Mesodermal cell (in vitro differentiated cells): ENCODE measurements at regions not wholly inside any gene's neighbourhood (a gene's known extent, or its start where the extent isn't known, plus 50 kb on each side); places are given as distances from the start of the nearest gene placed in this dataset.

ENCODE experiments used
- H3K27ac ChIP-seq: 2 replicates; pipeline ENCODE4 v1.7.0; 2013; ENCODE audit warnings: mild to moderate bottlenecking, low read depth, low read length, moderate library complexity; ENCODE audit not compliant: severe bottlenecking
- H3K36me3 ChIP-seq: 2 replicates; pipeline ENCODE4 v1.7.1; 2013; ENCODE audit warnings: mild to moderate bottlenecking, low read length, moderate library complexity; ENCODE audit not compliant: control insufficient read depth, insufficient read depth
- H3K4me1 ChIP-seq: one replicate; pipeline ENCODE4 v1.7.1; 2013; ENCODE audit warnings: mild to moderate bottlenecking, low read length; ENCODE audit not compliant: insufficient read depth, control insufficient read depth, poor library complexity, severe bottlenecking
- H3K4me3 ChIP-seq: 2 replicates; pipeline ENCODE4 v1.7.0; 2013; ENCODE audit warnings: low read length, control low read depth, mild to moderate bottlenecking; ENCODE audit not compliant: insufficient read depth, poor library complexity, severe bottlenecking; ENCODE audit errors: extremely low read depth
- H3K9me3 ChIP-seq: 2 replicates; pipeline ENCODE4 v1.7.1; 2013; ENCODE audit warnings: mild to moderate bottlenecking, low read length, moderate library complexity; ENCODE audit not compliant: control insufficient read depth
- WGBS, 2 experiments: methylation state at CpG; one replicate each; pipeline ENCODE4 v1.1.5; 2013; ENCODE audit warnings: missing lambda C conversion rate in 2 of 2; ENCODE audit not compliant: insufficient coverage in 2 of 2; 5-methylcytosine and 5-hydroxymethylcytosine counted together

GRCh38 chr12:124517260-124518050 lies 50.0 kb downstream of the NCOR2 start:
- Histone ChIP-seq H3K36me3 (peaks cover 9% of the 10 kb centered on the region), H3K4me3 (no peak overlapping the region), H3K27ac (peak overlapping the region; percentile 96), H3K9me3 (no peaks in the 10 kb centered on the region), H3K4me1 (peaks cover 68% of the 10 kb centered on the region)
- 87% methylated on average over 39 to 47 of the region's 47 CpGs for WGBS, 2 experiments

- H3K9me3 ChIP-seq, result no peaks in the 10 kb centered on the region
- WGBS, 2 experiments, result 92 to 100% methylated on average over 5 to 6 of the region's 6 CpGs
- H3K27ac ChIP-seq, result no peak overlapping the region
- peaks cover 15% of the 10 kb centered on the region for H3K36me3 ChIP-seq
- H3K4me1 ChIP-seq, result peaks cover 62% of the 10 kb centered on the region
- no peak overlapping the region for H3K4me3 ChIP-seq
Observed at GRCh38 chr12:124516850-124517249, 50.6 kb downstream of the NCOR2 start.

- Histone ChIP-seq H3K36me3 (peaks cover 19% of the 10 kb centered on the region), H3K4me3 (no peak overlapping the region), H3K9me3 (no peaks in the 10 kb centered on the region), H3K27ac (peak overlapping the region; percentile 23), H3K4me1 (peaks cover 53% of the 10 kb centered on the region)
- WGBS, 2 experiments, result 96 to 97% methylated on average over 12 to 15 of the region's 15 CpGs
Observed at GRCh38 chr12:124515981-124516380, 51.4 kb downstream of the NCOR2 start.

GRCh38 chr12:124514996-124515932 lies 52.1 kb downstream of the NCOR2 start:
- Histone ChIP-seq H3K4me3 (no peak overlapping the region), H3K9me3 (no peaks in the 10 kb centered on the region), H3K4me1 (peaks cover 51% of the 10 kb centered on the region), H3K36me3 (peaks cover 19% of the 10 kb centered on the region), H3K27ac (no peak overlapping the region)
- 98% methylated on average over 13 to 15 of the region's 19 CpGs for WGBS, 2 experiments

- Histone ChIP-seq H3K4me3 (no peak overlapping the region), H3K36me3 (peaks cover 19% of the 10 kb centered on the region), H3K4me1 (peaks cover 51% of the 10 kb centered on the region), H3K9me3 (no peaks in the 10 kb centered on the region), H3K27ac (peak overlapping the region; percentile 24)
- 92 to 96% methylated on average over 8 to 11 of the region's 12 CpGs for WGBS, 2 experiments
Observed at GRCh38 chr12:124514145-124514995, 53.0 kb downstream of the NCOR2 start.

- Histone ChIP-seq H3K9me3 (no peaks in the 10 kb centered on the region), H3K4me1 (peaks cover 44% of the 10 kb centered on the region), H3K27ac (peak overlapping the region; percentile 97), H3K4me3 (no peak overlapping the region), H3K36me3 (peaks cover 19% of the 10 kb centered on the region)
- WGBS, 2 experiments, result 53 to 60% methylated on average over 5 of the region's 7 CpGs
Observed at GRCh38 chr12:124513297-124513867, 54.0 kb downstream of the NCOR2 start.

GRCh38 chr12:124512667-124513296 lies 54.6 kb downstream of the NCOR2 start:
- WGBS, 2 experiments, result 47 to 48% methylated on average over 14 to 16 of the region's 16 CpGs
- H3K27ac ChIP-seq, result peak overlapping the region; percentile 97
- H3K36me3 ChIP-seq, result peaks cover 19% of the 10 kb centered on the region
- no peaks in the 10 kb centered on the region for H3K9me3 ChIP-seq
- H3K4me3 ChIP-seq, result no peak overlapping the region
- H3K4me1 ChIP-seq, result peaks cover 43% of the 10 kb centered on the region

- WGBS, 2 experiments, result 93 to 94% methylated on average over 23 of the region's 23 CpGs
- Histone ChIP-seq H3K36me3 (peaks cover 19% of the 10 kb centered on the region), H3K27ac (no peak overlapping the region), H3K9me3 (no peaks in the 10 kb centered on the region), H3K4me3 (no peak overlapping the region), H3K4me1 (peaks cover 41% of the 10 kb centered on the region)
Observed at GRCh38 chr12:124511259-124511985, 56.0 kb downstream of the NCOR2 start.

GRCh38 chr12:124510301-124510970 lies 57.0 kb downstream of the NCOR2 start:
- 94 to 96% methylated on average over 14 to 17 of the region's 17 CpGs for WGBS, 2 experiments
- Histone ChIP-seq H3K4me1 (peaks cover 44% of the 10 kb centered on the region), H3K27ac (peak overlapping the region; percentile 79), H3K4me3 (no peak overlapping the region), H3K36me3 (peaks cover 16% of the 10 kb centered on the region), H3K9me3 (no peaks in the 10 kb centered on the region)
